LoVo (cell line): ENCODE measurements at regions not wholly inside any gene's neighbourhood (a gene's known extent, or its start where the extent isn't known, plus 50 kb on each side); places are given as distances from the start of the nearest gene placed in this dataset.
"Not testable (repeated sequence)": the region's sequence is repeated elsewhere in the genome, so short reads cannot be mapped to it uniquely, and the experiment has no call there.

Experiments used
- DNase-seq: peaks from one replicate; pipeline ENCODE4 v3.0.0-alpha.2; 2016; ENCODE audit warnings: low spot score

- DNase-seq = no peak
Observed at GRCh38 chr7:19623676-19624075, 85.2 kb downstream of the POLR1F start.

- peak; percentile 14 for DNase-seq
Observed at GRCh38 chr7:19621740-19622139, 87.1 kb downstream of the POLR1F start.

GRCh38 chr7:19620470-19620869 lies 88.4 kb downstream of the POLR1F start:
- DNase-seq = no peak

- DNase-seq = peak; percentile 31
Observed at GRCh38 chr7:19619122-19619521, 89.7 kb downstream of the POLR1F start.

- no peak for DNase-seq
Observed at GRCh38 chr7:19617901-19618300, 90.9 kb downstream of the POLR1F start.

- no peak for DNase-seq
Observed at GRCh38 chr7:19610194-19610943, 98.5 kb downstream of the POLR1F start.

- DNase-seq = no peak
Observed at GRCh38 chr7:19589446-19589845, 119.4 kb downstream of the POLR1F start.

GRCh38 chr7:19587291-19587690 lies 121.5 kb downstream of the POLR1F start:
- peak; percentile 32 for DNase-seq

- DNase-seq = no peak
Observed at GRCh38 chr7:19585761-19586160, 123.1 kb downstream of the POLR1F start.

GRCh38 chr7:19575909-19576557 lies 132.8 kb downstream of the POLR1F start:
- no peak for DNase-seq

- no peak for DNase-seq
Observed at GRCh38 chr7:19574131-19574530, 134.7 kb downstream of the POLR1F start.

GRCh38 chr7:19572566-19572965 lies 136.3 kb downstream of the POLR1F start:
- no peak for DNase-seq

GRCh38 chr7:19567011-19567410 lies 141.8 kb downstream of the POLR1F start:
- no peak for DNase-seq

- no peak for DNase-seq
Observed at GRCh38 chr7:19565602-19566001, 143.2 kb downstream of the POLR1F start.

- DNase-seq = no peak
Observed at GRCh38 chr7:19561121-19561805, 147.6 kb downstream of the POLR1F start.

- peak; percentile 36 for DNase-seq
Observed at GRCh38 chr7:19560111-19560883, 148.5 kb downstream of the POLR1F start.

- DNase-seq = no peak
Observed at GRCh38 chr7:19558527-19558926, 150.3 kb downstream of the POLR1F start.

GRCh38 chr7:19557726-19558465 lies 150.9 kb downstream of the POLR1F start:
- no peak for DNase-seq

GRCh38 chr7:19554581-19554980 lies 154.3 kb downstream of the POLR1F start:
- no peak for DNase-seq

GRCh38 chr7:19552576-19552975 lies 156.3 kb downstream of the POLR1F start:
- no peak for DNase-seq

- DNase-seq = not testable (repeated sequence)
Observed at GRCh38 chr7:19549246-19549645, 159.6 kb downstream of the POLR1F start.
